HG02973 (cell line): ENCODE measurements at regions not wholly inside any gene's neighbourhood (a gene's known extent, or its start where the extent isn't known, plus 50 kb on each side); places are given as distances from the start of the nearest gene placed in this dataset.
"Not testable (repeated sequence)": the region's sequence is repeated elsewhere in the genome, so short reads cannot be mapped to it uniquely, and the experiment has no call there.

Source experiments
- ATAC-seq: cut with Tn5 transposase; IDR thresholded peaks from one replicate; pipeline ENCODE4 v1.9.1; 2021; ENCODE audit warnings: moderate library complexity; ENCODE audit not compliant: unreplicated experiment

- no peak for ATAC-seq
Measured at GRCh38 chr7:15057272-15057671, 154.7 kb upstream of the DGKB start.

DNA sequence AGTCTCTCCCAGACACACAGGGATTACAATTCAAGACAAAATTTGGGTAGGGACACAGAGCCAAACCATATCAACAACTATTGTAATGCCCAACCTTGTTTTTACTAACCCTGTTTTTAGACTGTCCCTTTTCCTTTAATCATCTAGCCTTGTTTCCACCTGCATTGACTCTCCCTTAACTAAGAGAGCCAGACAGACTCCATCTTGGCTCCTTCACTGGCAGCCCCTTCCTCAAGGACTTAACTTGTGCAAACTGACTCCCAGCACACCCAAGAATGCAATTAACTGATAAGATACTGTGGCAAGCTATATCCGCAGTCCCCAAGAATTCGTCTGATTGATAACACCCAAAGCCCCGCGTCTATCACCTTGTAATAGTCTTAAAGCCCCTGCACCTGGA is 151.8 kb upstream of the DGKB start:
- ATAC-seq, result not testable (repeated sequence)

GRCh38 chr7:15049157-15049556 is 146.6 kb upstream of the DGKB start:
- ATAC-seq, result no peak

GRCh38 chr7:15046861-15047260 is 144.3 kb upstream of the DGKB start:
- ATAC-seq, result no peak

- ATAC-seq, result no peak
Measured at GRCh38 chr7:15043931-15044330, 141.4 kb upstream of the DGKB start.

DNA sequence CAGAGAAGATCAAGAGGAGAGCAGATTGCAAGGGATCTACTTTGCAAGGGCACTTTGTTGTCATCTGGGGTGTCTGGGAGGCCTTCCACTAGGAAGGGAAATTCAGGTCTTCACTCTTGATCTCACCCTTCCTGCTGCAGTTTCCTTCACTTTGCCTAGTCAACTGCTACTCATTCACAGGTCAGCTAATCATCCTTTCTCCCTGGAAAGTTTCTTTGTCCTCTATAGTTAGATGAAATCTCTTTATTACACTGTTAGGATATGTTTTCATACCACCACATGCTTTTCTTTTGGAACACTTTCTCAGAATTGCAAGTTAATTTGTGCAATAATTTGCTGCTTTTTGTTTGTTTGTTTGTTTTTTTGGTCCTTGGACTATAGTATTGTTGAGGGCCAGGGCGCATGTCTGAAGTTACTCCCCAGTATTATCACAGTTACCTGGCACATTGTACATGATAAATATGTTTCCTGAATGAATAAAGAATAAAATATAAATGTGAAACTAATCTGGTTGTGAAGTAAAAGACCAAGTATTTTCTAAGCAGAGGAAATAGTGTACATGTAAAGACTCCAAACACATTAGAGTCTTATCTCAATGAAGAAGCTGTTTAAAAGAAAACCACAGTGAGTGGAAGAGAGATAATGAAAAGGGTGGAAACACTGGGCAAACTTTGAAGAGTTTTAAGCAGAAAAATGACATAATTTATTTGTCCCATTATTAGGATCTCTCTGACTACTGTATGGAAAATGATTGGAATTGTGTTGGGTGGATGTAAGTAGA is 139.9 kb upstream of the DGKB start:
- ATAC-seq, result no peak

- ATAC-seq, result no peak
Measured at GRCh38 chr7:15041226-15041625, 138.7 kb upstream of the DGKB start.

GRCh38 chr7:15035814-15036213 is 133.3 kb upstream of the DGKB start:
- ATAC-seq, result no peak

DNA sequence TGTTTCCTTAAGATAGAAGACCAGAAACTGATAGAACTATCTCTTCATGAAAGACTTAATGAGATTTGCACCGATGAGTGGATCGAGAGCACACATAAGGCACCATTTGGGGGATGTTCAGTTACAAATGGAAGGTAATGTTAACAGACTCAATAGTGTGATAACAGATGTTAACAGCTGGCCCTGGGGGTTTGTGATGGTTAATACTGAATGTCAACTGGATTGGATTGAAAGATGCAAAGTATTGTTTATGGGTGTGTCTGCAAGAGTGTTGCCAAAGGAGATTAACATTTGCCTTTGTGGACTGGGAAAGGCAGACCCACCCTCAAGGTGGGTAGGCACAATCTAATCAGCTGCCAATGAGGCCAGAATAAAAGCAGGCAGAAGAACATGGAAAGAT is 130.5 kb upstream of the DGKB start:
- no peak for ATAC-seq

GRCh38 chr7:15018981-15019380 is 116.4 kb upstream of the DGKB start:
- ATAC-seq, result no peak

DNA sequence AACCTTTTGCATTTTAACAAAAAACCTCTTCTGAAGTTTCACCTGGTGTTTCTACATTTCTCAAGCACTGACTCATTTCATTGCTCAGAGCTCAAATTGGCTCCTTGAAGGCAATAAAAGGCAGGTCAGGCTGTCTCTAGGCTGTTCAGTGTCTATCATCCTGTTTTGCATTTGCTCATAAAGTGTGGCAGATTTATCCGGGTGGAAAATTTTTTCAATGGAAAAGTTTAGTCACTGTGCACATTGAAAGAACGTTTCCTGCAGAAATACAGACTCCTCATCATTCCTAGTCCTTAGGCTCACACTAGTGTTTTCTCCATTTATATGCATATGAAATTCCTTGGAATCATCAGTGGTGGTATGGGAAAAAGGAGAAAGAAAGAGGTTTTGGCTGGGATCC is 114.2 kb upstream of the DGKB start:
- ATAC-seq, result no peak

- no peak for ATAC-seq
Measured at GRCh38 chr7:15016315-15016667, 113.7 kb upstream of the DGKB start.

DNA sequence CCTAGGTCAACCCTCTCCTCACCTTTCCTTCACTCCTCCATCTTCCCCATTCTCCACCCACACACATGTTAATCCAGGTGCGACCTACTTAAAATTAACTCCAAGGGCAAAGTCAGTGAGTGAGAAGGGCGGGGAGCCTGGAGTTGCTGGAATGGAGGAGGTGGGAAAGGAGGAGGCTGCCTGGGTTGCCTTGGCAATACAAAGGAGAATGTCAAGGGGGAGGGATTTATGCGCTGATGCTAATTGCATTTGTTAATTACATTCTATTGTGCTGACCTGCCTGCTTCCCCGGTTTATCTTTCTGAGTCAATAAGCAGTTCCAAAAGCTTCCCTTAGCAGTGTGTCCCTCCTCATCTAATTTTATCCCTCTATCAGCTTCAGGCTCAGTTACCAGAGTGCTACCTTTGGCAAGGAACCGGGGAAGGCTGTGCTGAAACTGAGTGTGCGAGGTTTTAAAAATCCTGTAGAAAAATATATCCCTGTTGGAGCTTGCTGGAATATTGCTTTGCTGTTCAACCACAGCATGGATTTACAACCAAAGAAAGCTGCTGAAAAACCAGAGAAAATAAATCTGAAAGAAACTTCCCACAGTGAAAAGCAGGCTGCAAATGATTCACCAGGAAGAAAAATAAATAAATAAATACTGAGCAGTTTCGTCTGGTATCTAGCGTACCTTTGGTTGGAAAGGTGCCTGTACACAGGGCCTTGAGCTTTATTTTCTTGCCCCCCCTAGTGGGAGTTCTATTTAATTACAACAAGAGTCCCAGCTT is 113.2 kb upstream of the DGKB start:
- ATAC-seq, result peak; percentile 94

DNA sequence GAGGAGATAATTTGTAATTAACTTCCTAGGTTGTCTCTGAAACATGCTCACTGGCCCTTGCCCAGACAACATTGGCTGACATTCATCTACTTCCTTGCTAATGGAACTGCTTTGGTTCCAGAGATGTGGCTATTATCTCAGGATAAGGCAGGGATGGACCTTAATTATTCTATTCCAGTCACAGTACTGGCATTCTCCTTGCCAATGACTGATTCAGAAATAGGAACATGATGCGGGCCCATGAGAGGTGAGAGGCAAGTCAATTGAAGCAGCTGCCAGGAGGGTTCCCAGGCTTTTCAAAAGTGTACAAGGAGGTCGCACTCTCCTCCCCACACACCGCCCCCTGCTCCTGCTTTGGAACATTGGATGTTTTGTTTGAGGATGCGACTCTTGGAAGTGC is 109.6 kb upstream of the DGKB start:
- no peak for ATAC-seq

- no peak for ATAC-seq
Measured at GRCh38 chr7:15011289-15011688, 108.7 kb upstream of the DGKB start.

GRCh38 chr7:15007507-15007906 is 105.0 kb upstream of the DGKB start:
- ATAC-seq, result no peak

GRCh38 chr7:15005672-15006071 is 103.1 kb upstream of the DGKB start:
- no peak for ATAC-seq

GRCh38 chr7:15000157-15000556 is 97.6 kb upstream of the DGKB start:
- ATAC-seq, result no peak

- ATAC-seq, result no peak
Measured at GRCh38 chr7:14999331-14999730, 96.8 kb upstream of the DGKB start.

DNA sequence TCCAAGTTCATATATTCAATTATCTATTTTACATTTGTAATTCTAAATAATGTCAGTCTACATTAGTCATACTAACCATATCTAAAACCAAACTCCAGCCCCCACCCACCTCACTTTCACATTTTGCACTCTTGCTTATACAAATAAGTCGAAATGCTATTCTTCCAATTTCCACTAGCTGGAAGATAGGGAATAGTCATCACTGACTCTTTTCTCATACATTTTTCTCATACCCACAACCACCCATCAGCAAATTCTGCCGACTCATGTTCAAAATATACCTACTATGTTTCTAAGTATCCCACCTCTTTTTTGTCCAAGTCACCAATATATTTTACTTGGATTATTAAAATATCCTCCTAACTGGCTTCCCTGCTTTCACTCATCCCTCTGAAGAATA is 93.2 kb upstream of the DGKB start:
- ATAC-seq, result no peak

- ATAC-seq, result no peak
Measured at GRCh38 chr7:14988941-14989340, 86.4 kb upstream of the DGKB start.

- ATAC-seq, result no peak
Measured at GRCh38 chr7:14978687-14979086, 76.1 kb upstream of the DGKB start.

DNA sequence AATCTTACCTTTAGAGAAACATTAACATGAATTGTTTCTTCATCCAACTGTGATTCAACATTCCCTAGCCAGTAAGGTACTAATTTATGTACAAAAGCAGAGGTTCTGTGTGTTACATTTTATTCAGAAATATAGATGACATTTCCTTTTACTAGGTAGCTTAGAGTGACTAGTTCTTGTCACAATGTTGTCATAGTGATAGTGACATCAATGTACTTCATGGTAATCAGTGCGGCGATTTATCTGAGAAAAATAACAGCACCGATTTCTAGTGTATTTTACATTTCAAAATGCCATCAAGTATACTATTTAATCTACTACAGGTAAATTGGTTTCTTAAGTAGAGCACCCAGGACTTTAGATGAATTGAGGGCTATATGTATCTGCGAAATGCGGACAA is 72.1 kb upstream of the DGKB start:
- no peak for ATAC-seq
